ENCODE measurements at regions not wholly inside any gene's neighbourhood (a gene's known extent, or its start where the extent isn't known, plus 50 kb on each side); places are given as distances from the start of the nearest gene placed in this dataset.

DNA sequence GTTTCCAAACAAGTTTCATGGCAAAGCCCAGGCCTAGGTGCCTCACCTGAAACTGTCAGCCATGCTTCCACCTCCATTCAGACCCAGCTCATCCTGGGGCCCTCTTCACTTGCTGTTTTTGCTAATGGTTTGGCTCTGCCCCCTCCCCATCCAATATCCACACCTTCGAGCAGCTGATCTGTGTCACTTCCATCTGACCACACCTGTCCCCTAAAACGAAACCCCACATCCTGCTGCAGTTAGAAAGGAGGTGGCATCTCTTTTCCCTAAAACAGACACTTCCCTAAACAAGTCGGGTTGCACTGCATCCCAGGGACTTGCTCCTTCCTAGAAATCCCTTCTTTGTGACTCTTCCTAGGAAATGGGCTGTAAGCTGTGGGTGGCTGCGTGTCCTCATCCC, 748.7 kb upstream of the SALL3 start:
- TF ChIP-seq EZH2 (IDR thresholded peaks at IDR 0.05; ENCODE audit: insufficient read depth, poor library complexity, severe bottlenecking): no peak
- TF ChIP-seq EZH2phosphoT487 (IDR thresholded peaks at IDR 0.05; ENCODE audit: insufficient read depth, low read depth): no peak
